K562 (cell line): ENCODE measurements at regions not wholly inside any gene's neighbourhood (a gene's known extent, or its start where the extent isn't known, plus 50 kb on each side); places are given as distances from the start of the nearest gene placed in this dataset.

Source experiments
- JUND ChIP-seq, 2 experiments: IDR thresholded peaks; 2 replicates in 1 of 2; 3 replicates in 1 of 2; pipeline ENCODE4 v1.6.1; 2011; ENCODE audit warnings: borderline replicate concordance in 2 of 2, low read depth in 2 of 2, low read length in 2 of 2, improper control_type of control experiment in 1 of 2, missing biosample characterization in 1 of 2, missing genetic modification characterization in 1 of 2, missing genetic modification reagents in 1 of 2
- POLR2A ChIP-seq: fragments of 450-650 bp; conservative IDR thresholded peaks from 2 replicates; pipeline ENCODE4 v1.6.1; 2016
- RBM17 ChIP-seq: fragments of 200-400 bp; formaldehyde crosslinking; IDR thresholded peaks from 2 replicates; pipeline ENCODE4 v1.6.1; 2017; ENCODE audit warnings: low read depth, mild to moderate bottlenecking, low read length, borderline replicate concordance

GRCh38 chr16:25523183-25523582 lies 168.6 kb upstream of the HS3ST4 start:
- TF ChIP-seq POLR2A: no peak
- TF ChIP-seq JUND (IDR thresholded peaks at IDR 0.05; ENCODE audit: borderline replicate concordance, low read depth, low read length): no peak
- TF ChIP-seq JUND (tag; IDR thresholded peaks at IDR 0.05; ENCODE audit: borderline replicate concordance, low read depth, low read length): no peak
- TF ChIP-seq RBM17: no peak
